Loucy (cell line): ENCODE measurements at regions not wholly inside any gene's neighbourhood (a gene's known extent, or its start where the extent isn't known, plus 50 kb on each side); places are given as distances from the start of the nearest gene placed in this dataset.

Experiments
- EZH2phosphoT487 ChIP-seq: fragments of 200-600 bp; IDR thresholded peaks from 2 replicates; pipeline ENCODE4 v1.6.1; 2018; ENCODE audit warnings: antibody characterized with exemption, mild to moderate bottlenecking, moderate library complexity, borderline replicate concordance
- TF ChIP-seq, protein P1 (sequence below): fragments of 200-600 bp; sonication (generic); conservative IDR thresholded peaks from 2 replicates; pipeline ENCODE4 v1.5.1; 2014; ENCODE audit warnings: mild to moderate bottlenecking, antibody characterized with exemption, low read length

DNA sequence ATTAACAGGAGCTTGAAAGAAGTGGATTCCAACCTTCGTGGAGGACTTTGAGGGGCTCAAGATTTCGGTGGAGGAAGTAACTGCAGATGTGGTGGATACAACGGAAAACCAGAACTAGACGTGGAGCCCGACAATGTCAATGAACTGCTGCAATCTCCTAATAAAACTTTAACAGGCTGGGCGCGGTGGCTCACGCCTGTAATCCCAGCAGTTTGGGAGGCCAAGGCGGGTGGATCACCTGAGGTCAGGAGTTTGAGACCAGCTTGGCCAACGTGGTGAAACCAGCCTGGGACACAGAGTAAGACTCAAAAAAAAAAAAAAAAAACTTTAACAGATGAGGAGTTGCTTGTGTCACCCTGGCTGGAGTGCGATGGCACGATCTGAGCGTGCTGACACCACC lies 477.8 kb upstream of the MKI67 start:
- no peak for TF ChIP-seq EZH2phosphoT487
- TF ChIP-seq, protein P1, sequence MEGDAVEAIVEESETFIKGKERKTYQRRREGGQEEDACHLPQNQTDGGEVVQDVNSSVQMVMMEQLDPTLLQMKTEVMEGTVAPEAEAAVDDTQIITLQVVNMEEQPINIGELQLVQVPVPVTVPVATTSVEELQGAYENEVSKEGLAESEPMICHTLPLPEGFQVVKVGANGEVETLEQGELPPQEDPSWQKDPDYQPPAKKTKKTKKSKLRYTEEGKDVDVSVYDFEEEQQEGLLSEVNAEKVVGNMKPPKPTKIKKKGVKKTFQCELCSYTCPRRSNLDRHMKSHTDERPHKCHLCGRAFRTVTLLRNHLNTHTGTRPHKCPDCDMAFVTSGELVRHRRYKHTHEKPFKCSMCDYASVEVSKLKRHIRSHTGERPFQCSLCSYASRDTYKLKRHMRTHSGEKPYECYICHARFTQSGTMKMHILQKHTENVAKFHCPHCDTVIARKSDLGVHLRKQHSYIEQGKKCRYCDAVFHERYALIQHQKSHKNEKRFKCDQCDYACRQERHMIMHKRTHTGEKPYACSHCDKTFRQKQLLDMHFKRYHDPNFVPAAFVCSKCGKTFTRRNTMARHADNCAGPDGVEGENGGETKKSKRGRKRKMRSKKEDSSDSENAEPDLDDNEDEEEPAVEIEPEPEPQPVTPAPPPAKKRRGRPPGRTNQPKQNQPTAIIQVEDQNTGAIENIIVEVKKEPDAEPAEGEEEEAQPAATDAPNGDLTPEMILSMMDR: no peak
